CD8-positive, alpha-beta memory T cell (primary cell): ENCODE measurements at regions not wholly inside any gene's neighbourhood (a gene's known extent, or its start where the extent isn't known, plus 50 kb on each side); places are given as distances from the start of the nearest gene placed in this dataset.

Experiments
- CTCF ChIA-PET: fragments of 350-600 bp; sonication (Branson Sonifier 250); formaldehyde crosslinking; loops from one replicate; lab custom pipeline; 2021; ENCODE audit warnings: antibody characterized with exemption; lab: Charles Lee
- POLR2A ChIA-PET: fragments of 350-600 bp; sonication (Branson Sonifier 250); formaldehyde crosslinking; loops from one replicate; lab custom pipeline; 2021; ENCODE audit warnings: antibody characterized with exemption; lab: Charles Lee
- DNase-seq, 5 donors: peaks; one replicate each; pipeline versions ENCODE4 v3.0.0 to v3.0.0-alpha.2; 2020 to 2022; ENCODE audit warnings: mixed read lengths in 1 of 5
- H3K27ac ChIP-seq: one replicate; pipeline ENCODE4 v1.7.0; 2013; ENCODE audit warnings: low read depth, mild to moderate bottlenecking, low read length, moderate library complexity
- H3K27me3 ChIP-seq: 2 replicates; pipeline ENCODE4 v1.7.0; 2013; ENCODE audit warnings: low read length, mild to moderate bottlenecking; ENCODE audit not compliant: insufficient read depth, poor library complexity, severe bottlenecking
- H3K36me3 ChIP-seq: 2 replicates; pipeline ENCODE4 v1.7.0; 2013; ENCODE audit warnings: mild to moderate bottlenecking, low read length, moderate library complexity; ENCODE audit not compliant: insufficient read depth
- H3K4me1 ChIP-seq: 2 replicates; pipeline ENCODE4 v1.7.0; 2013; ENCODE audit warnings: mild to moderate bottlenecking, low read length, moderate library complexity; ENCODE audit not compliant: insufficient read depth
- H3K4me3 ChIP-seq: 2 replicates; pipeline ENCODE4 v1.7.0; 2013; ENCODE audit warnings: mild to moderate bottlenecking, low read length
- H3K9me3 ChIP-seq: 2 replicates; pipeline ENCODE4 v1.7.0; 2013; ENCODE audit warnings: mild to moderate bottlenecking, low read length
- H3K27ac Mint-ChIP-seq, 8 donors: one replicate each; pipeline ENCODE4 v1.8.0; 2020 to 2021; ENCODE audit warnings: mixed read lengths in 8 of 8, mild to moderate bottlenecking in 6 of 8, inconsistent platforms in 3 of 8, moderate library complexity in 3 of 8
- H3K27me3 Mint-ChIP-seq, 2 donors: one replicate each; pipeline ENCODE4 v1.8.0; 2020 to 2021; ENCODE audit warnings: mixed read lengths in 2 of 2, mild to moderate bottlenecking in 1 of 2, moderate library complexity in 1 of 2
- H3K36me3 Mint-ChIP-seq, 3 donors: one replicate each; pipeline ENCODE4 v1.8.0; 2020 to 2021; ENCODE audit warnings: mixed read lengths in 3 of 3, inconsistent platforms in 1 of 3, mild to moderate bottlenecking in 1 of 3
- H3K4me1 Mint-ChIP-seq, 3 donors: one replicate each; pipeline ENCODE4 v1.8.0; 2020 to 2021; ENCODE audit warnings: mixed read lengths in 3 of 3, inconsistent platforms in 1 of 3, mild to moderate bottlenecking in 1 of 3
- H3K4me3 Mint-ChIP-seq, 7 donors: one replicate each; pipeline ENCODE4 v1.8.0; 2020 to 2021; ENCODE audit warnings: mixed read lengths in 7 of 7, mild to moderate bottlenecking in 6 of 7, moderate library complexity in 4 of 7, inconsistent platforms in 2 of 7
- H3K9me3 Mint-ChIP-seq, 5 donors: one replicate each; pipeline ENCODE4 v1.8.0; 2020 to 2022; ENCODE audit warnings: mixed read lengths in 5 of 5, mild to moderate bottlenecking in 3 of 5, moderate library complexity in 2 of 5, inconsistent platforms in 1 of 5

GRCh38 chr17:79311373-79311772, 236.7 kb downstream of the ENGASE start:
- Mint-ChIP-seq H3K36me3 (no peaks in the 10 kb centered on the region), H3K9me3 (no peaks in the 10 kb centered on the region), H3K4me1 (no peaks in the 10 kb centered on the region), H3K27me3 (peaks cover 31 to 46% of the 10 kb centered on the region in 2 donors), H3K4me3 (peak overlapping the region in 1 of 7 donors; percentile 28), H3K27ac (no peak overlapping the region)
- Histone ChIP-seq H3K9me3 (no peaks in the 10 kb centered on the region), H3K4me1 (no peaks in the 10 kb centered on the region), H3K36me3 (no peaks in the 10 kb centered on the region), H3K4me3 (no peak overlapping the region), H3K27ac (no peak overlapping the region), H3K27me3 (no peaks in the 10 kb centered on the region)
- CTCF ChIA-PET = no interaction called here
- DNase-seq = no peak
- POLR2A ChIA-PET = no interaction called here

DNA sequence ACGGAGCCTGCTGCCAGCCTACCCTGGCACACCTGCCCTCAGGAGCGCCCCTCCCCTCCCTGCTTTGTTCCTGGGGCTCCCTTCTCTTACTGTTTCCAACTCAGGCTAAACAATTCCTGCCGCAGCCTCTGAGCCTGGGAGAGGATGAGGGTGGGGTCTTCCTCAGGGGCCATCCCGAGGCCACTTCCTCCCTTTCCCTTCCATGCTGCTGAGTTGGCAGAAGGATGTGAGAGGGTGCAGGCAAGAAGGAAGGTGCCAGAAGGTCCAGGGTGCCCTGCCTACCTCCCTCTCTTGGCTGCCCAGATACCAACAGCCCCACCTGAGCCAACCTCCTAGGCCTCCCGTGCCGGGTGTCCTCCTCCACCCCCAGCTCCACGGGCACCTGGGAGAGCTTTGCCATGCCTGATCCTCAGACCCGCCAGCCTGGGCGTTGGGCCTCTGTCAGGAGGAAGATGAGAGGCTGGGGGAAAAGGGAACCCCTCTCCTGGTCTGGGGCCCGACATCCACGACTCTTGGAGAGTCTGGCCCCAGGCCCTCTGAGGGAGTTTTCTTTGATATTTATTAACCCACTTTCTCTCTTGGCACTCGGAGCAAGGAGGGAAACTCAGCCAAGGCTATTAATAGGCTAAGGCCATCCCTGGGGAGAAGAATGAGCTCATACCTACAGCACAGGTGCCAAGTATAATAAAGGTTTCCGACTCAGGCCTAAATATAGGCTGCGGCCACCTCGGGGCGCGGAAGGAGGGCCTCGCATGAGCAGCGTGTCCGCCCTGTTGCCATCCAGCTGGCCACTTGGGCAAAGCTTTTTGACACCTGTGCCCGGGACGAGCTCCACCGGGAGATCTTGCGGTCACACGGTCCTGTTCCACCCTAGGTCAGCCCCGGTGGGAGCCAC, 232.0 kb downstream of the ENGASE start:
- Histone ChIP-seq H3K4me1 (no peaks in the 10 kb centered on the region), H3K27ac (no peak overlapping the region), H3K36me3 (no peaks in the 10 kb centered on the region), H3K4me3 (no peak overlapping the region), H3K27me3 (no peaks in the 10 kb centered on the region), H3K9me3 (no peaks in the 10 kb centered on the region)
- ChIA-PET CTCF (no interaction called here), POLR2A (no interaction called here)
- Mint-ChIP-seq H3K27ac (no peak overlapping the region), H3K27me3 (peaks cover 19 to 34% of the 10 kb centered on the region in 2 donors), H3K36me3 (no peaks in the 10 kb centered on the region), H3K4me3 (no peak overlapping the region), H3K4me1 (no peaks in the 10 kb centered on the region), H3K9me3 (no peaks in the 10 kb centered on the region)
- no peak for DNase-seq

- H3K27ac Mint-ChIP-seq = no peak overlapping the region
- H3K4me1 Mint-ChIP-seq = no peaks in the 10 kb centered on the region
- no peaks in the 10 kb centered on the region for H3K36me3 ChIP-seq
- H3K27ac ChIP-seq = no peak overlapping the region
- no peaks in the 10 kb centered on the region for H3K4me1 ChIP-seq
- no peak for DNase-seq
- ChIA-PET POLR2A (no interaction called here), CTCF (interaction anchor here (1.6 kb wide), 1 partner anchor 86 kb away, joined by 3 read pairs; no protein-coding TSS in a partner anchor)
- H3K4me3 Mint-ChIP-seq = no peak overlapping the region
- H3K27me3 ChIP-seq = no peaks in the 10 kb centered on the region
- no peaks in the 10 kb centered on the region for H3K9me3 Mint-ChIP-seq
- no peaks in the 10 kb centered on the region for H3K9me3 ChIP-seq
- H3K27me3 Mint-ChIP-seq = peaks cover 13 to 30% of the 10 kb centered on the region in 2 donors
- H3K4me3 ChIP-seq = no peak overlapping the region
- H3K36me3 Mint-ChIP-seq = no peaks in the 10 kb centered on the region
These were observed 231.3 kb downstream of the ENGASE start for GRCh38 chr17:79305768-79306423.

DNA sequence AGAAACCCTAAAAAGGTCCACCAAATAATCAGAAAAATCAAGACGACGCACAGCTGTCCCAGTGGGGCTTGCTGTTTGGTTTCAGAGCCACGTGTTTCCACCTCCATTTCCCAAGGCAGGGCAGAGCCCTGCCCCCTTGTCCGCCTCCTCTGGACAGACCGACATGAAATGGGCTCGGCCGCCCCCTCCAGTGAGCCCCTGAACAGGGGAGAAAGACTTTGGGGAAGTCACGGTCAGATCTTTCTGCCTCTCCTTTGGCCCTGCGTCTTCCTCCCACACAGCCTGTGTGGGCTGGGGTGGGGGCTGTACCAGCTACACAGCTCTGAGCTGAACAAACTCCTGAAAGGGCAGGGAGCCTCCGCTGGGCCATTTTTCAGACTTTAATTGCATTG, 230.7 kb downstream of the ENGASE start:
- H3K9me3 Mint-ChIP-seq = no peaks in the 10 kb centered on the region
- no peak overlapping the region for H3K27ac Mint-ChIP-seq
- no peak overlapping the region for H3K27ac ChIP-seq
- ChIA-PET CTCF (interaction anchor here (1.6 kb wide), 1 partner anchor 87 kb away, joined by 3 read pairs; no protein-coding TSS in a partner anchor), POLR2A (no interaction called here)
- H3K36me3 Mint-ChIP-seq = no peaks in the 10 kb centered on the region
- H3K4me1 ChIP-seq = no peaks in the 10 kb centered on the region
- no peaks in the 10 kb centered on the region for H3K36me3 ChIP-seq
- no peaks in the 10 kb centered on the region for H3K4me1 Mint-ChIP-seq
- H3K4me3 Mint-ChIP-seq = no peak overlapping the region
- H3K4me3 ChIP-seq = no peak overlapping the region
- no peaks in the 10 kb centered on the region for H3K27me3 ChIP-seq
- peaks cover 9 to 30% of the 10 kb centered on the region in 2 donors for H3K27me3 Mint-ChIP-seq
- no peak for DNase-seq
- H3K9me3 ChIP-seq = no peaks in the 10 kb centered on the region

DNA sequence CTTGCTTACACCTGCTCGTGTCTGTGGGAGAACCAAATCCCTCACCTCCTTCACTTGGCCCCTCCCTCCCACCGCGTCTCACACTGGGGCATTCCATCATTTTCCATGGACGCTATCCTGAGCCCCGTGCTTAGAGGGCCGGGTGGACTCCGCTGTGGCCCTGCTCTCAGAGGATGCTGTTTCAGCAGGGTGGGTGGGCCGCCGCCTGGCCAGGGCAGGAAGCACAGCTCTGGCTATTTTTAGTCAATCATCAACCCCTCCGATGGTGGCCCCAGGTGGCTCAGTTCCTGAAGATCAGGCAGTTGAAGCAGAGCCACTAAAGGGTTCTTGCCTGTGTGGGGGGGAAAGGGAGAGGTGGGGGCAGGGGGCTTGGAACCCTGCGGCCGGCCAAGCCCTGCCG, 230.3 kb downstream of the ENGASE start:
- no peak overlapping the region for H3K4me3 Mint-ChIP-seq
- H3K4me1 Mint-ChIP-seq = no peaks in the 10 kb centered on the region
- Histone ChIP-seq H3K27ac (no peak overlapping the region), H3K4me1 (no peaks in the 10 kb centered on the region), H3K9me3 (no peaks in the 10 kb centered on the region), H3K27me3 (no peaks in the 10 kb centered on the region), H3K36me3 (no peaks in the 10 kb centered on the region), H3K4me3 (no peak overlapping the region)
- no peaks in the 10 kb centered on the region for H3K36me3 Mint-ChIP-seq
- H3K27ac Mint-ChIP-seq = no peak overlapping the region
- peaks cover 9 to 30% of the 10 kb centered on the region in 2 donors for H3K27me3 Mint-ChIP-seq
- ChIA-PET POLR2A (no interaction called here), CTCF (interaction anchor here (1.6 kb wide), 1 partner anchor 87 kb away, joined by 3 read pairs; no protein-coding TSS in a partner anchor)
- no peak for DNase-seq
- no peaks in the 10 kb centered on the region for H3K9me3 Mint-ChIP-seq

- H3K4me3 ChIP-seq = no peak overlapping the region
- no peaks in the 10 kb centered on the region for H3K9me3 ChIP-seq
- H3K27ac ChIP-seq = no peak overlapping the region
- H3K36me3 ChIP-seq = no peaks in the 10 kb centered on the region
- H3K4me1 ChIP-seq = no peaks in the 10 kb centered on the region
- no peaks in the 10 kb centered on the region for H3K36me3 Mint-ChIP-seq
- no peak for DNase-seq
- no peaks in the 10 kb centered on the region for H3K27me3 ChIP-seq
- peaks cover 8 to 25% of the 10 kb centered on the region in 2 donors for H3K27me3 Mint-ChIP-seq
- CTCF ChIA-PET = no interaction called here
- no peak overlapping the region for H3K4me3 Mint-ChIP-seq
- POLR2A ChIA-PET = no interaction called here
- H3K9me3 Mint-ChIP-seq = no peaks in the 10 kb centered on the region
- H3K27ac Mint-ChIP-seq = no peak overlapping the region
- no peaks in the 10 kb centered on the region for H3K4me1 Mint-ChIP-seq
These were observed 229.1 kb downstream of the ENGASE start for GRCh38 chr17:79303641-79304205.

DNA sequence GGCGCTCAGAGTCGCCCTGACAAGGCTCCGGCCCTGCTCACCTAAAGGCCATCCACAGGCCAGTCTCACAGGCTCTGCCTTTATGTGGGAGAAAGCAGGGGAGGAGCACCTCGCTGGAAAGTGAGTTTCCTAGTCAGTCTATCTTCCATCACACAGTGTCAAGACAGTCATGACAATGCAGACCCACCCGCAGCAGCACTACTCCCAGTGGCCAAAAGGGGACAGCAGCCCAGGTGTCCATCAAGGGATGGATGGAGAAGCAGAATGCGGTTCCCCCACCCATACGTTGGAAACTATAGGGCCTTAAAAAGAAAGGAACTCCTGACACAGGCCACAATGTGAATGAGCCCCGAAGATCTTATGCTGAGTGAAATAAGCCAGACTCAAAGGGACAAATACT, 226.8 kb downstream of the ENGASE start:
- Mint-ChIP-seq H3K27me3 (peaks cover 4 to 40% of the 10 kb centered on the region in 2 donors), H3K4me1 (no peaks in the 10 kb centered on the region), H3K4me3 (no peak overlapping the region), H3K36me3 (no peaks in the 10 kb centered on the region), H3K9me3 (no peaks in the 10 kb centered on the region), H3K27ac (no peak overlapping the region)
- POLR2A ChIA-PET = no interaction called here
- Histone ChIP-seq H3K36me3 (no peaks in the 10 kb centered on the region), H3K27ac (no peak overlapping the region), H3K9me3 (no peaks in the 10 kb centered on the region), H3K4me3 (no peak overlapping the region), H3K27me3 (no peaks in the 10 kb centered on the region), H3K4me1 (no peaks in the 10 kb centered on the region)
- CTCF ChIA-PET = no interaction called here
- no peak for DNase-seq

DNA sequence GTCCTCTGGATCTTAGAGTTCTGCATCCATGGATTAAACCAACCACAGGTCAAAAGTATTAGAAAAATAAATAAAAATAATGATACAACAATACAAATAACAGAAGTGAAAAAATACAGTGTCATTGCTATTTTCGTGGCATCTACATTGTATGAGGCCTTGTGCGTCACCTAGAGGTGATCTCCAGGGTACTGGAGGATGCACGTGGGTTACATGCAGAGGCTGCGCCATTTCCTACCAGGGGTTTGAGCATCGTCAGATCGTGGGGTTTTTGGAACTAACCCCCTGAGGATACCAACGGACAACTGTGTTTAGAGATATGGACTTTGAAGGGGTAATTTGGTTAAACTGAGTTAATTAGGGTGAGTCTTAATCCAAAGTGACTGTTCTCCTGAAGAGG, 224.7 kb downstream of the ENGASE start:
- Mint-ChIP-seq H3K27me3 (peaks cover 8 to 32% of the 10 kb centered on the region in 2 donors), H3K9me3 (no peaks in the 10 kb centered on the region), H3K27ac (no peak overlapping the region), H3K4me1 (no peaks in the 10 kb centered on the region), H3K36me3 (no peaks in the 10 kb centered on the region), H3K4me3 (no peak overlapping the region)
- POLR2A ChIA-PET = no interaction called here
- no peaks in the 10 kb centered on the region for H3K4me1 ChIP-seq
- DNase-seq = no peak
- H3K27me3 ChIP-seq = no peaks in the 10 kb centered on the region
- CTCF ChIA-PET = no interaction called here
- no peaks in the 10 kb centered on the region for H3K36me3 ChIP-seq
- H3K4me3 ChIP-seq = no peak overlapping the region
- no peaks in the 10 kb centered on the region for H3K9me3 ChIP-seq
- H3K27ac ChIP-seq = no peak overlapping the region
